ENCODE measurements at regions not wholly inside any gene's neighbourhood (a gene's known extent, or its start where the extent isn't known, plus 50 kb on each side); places are given as distances from the start of the nearest gene placed in this dataset.

- Histone ChIP-seq H2BK5ac (ENCODE audit: insufficient read length, low read length) (no peak overlapping the region), H2AFZ (ENCODE audit: low read length) (no peak overlapping the region), H4K5ac (ENCODE audit: insufficient read length, low read depth, low read length) (no peak overlapping the region), H3K79me2 (ENCODE audit: insufficient read depth, low read length) (no peaks in the 10 kb centered on the region), H3K27ac (ENCODE audit: insufficient read length, low read depth, low read length) (no peak overlapping the region), H4K91ac (ENCODE audit: insufficient read length, low read depth, low read length) (no peak overlapping the region), H4K8ac (replicated peaks; ENCODE audit: insufficient read length, low read depth, low read length) (no peak overlapping the region), H2BK15ac (ENCODE audit: low read depth, low read length) (no peak overlapping the region), H3K4me2 (ENCODE audit: insufficient read depth, insufficient read length, low read length) (no peak overlapping the region), H2AK5ac (ENCODE audit: insufficient read length, low read length) (no peak overlapping the region), H3K27me3 (ENCODE audit: insufficient read depth, low read length) (no peaks in the 10 kb centered on the region), H3K79me1 (ENCODE audit: insufficient read depth, low read depth, low read length, poor library complexity, severe bottlenecking) (no peaks in the 10 kb centered on the region), H3K56ac (ENCODE audit: insufficient read length, low read depth, low read length) (no peak overlapping the region), H3K18ac (ENCODE audit: insufficient read length, low read depth, low read length) (no peak overlapping the region), H3T11ph (ENCODE audit: low read length) (no peak overlapping the region), H3K4me1 (ENCODE audit: insufficient read depth, low read length) (no peaks in the 10 kb centered on the region), H3K9ac (ENCODE audit: extremely low read depth, insufficient read length, low read length) (no peak overlapping the region), H4K20me1 (ENCODE audit: control insufficient read depth, insufficient read depth, insufficient read length) (no peaks in the 10 kb centered on the region), H2BK12ac (ENCODE audit: insufficient read length, low read depth, low read length) (no peak overlapping the region), H3K4ac (ENCODE audit: low read depth, low read length) (no peak overlapping the region), H3K14ac (ENCODE audit: insufficient read depth, low read length) (no peak overlapping the region), H3K9me3 (ENCODE audit: control insufficient read depth, low read depth, low read length) (no peaks in the 10 kb centered on the region), H2BK20ac (ENCODE audit: low read depth, low read length, poor library complexity, severe bottlenecking) (no peak overlapping the region), H3K23ac (ENCODE audit: insufficient read length, low read depth, low read length) (no peak overlapping the region), H3K23me2 (ENCODE audit: insufficient read length, low read depth, low read length, poor library complexity, severe bottlenecking) (no peaks in the 10 kb centered on the region), H2BK120ac (ENCODE audit: low read depth, low read length, poor library complexity, severe bottlenecking) (peak overlapping the region; percentile 36)
- no peak for TF ChIP-seq CTCF (conservative IDR thresholded peaks at IDR 0.05)
- Mint-ChIP-seq H3K4me3 (no peak overlapping the region), H3K36me3 (ENCODE audit: insufficient read depth in 1 of 3, low read depth in 3 of 3) (peaks cover 1 to 5% (median 2%) of the 10 kb centered on the region in 3 experiments; a peak in 4 of 7 replicates), H3K27ac (no peak overlapping the region; a peak in 1 of 7 replicates), H3K27me3 (ENCODE audit: low read depth) (no peaks in the 10 kb centered on the region), H3K4me1 (peaks cover 2 to 6% of the 10 kb centered on the region in 2 experiments; a peak in 2 of 4 replicates), H3K9me3 (peaks cover 2 to 3% of the 10 kb centered on the region in 2 experiments; a peak in 3 of 5 replicates)
- WGBS (ENCODE audit: extremely low coverage, insufficient read length, low lambda C conversion rate) = no CpG with 5 or more reads among the region's 3 CpGs
- DNase-seq = no peak
Measured at GRCh38 chr6:49121970-49122369, 341.1 kb downstream of the MMUT start.

Measured in H9 (cell line).